Activated naive CD8-positive, alpha-beta T cell (primary cell): ENCODE measurements at regions not wholly inside any gene's neighbourhood (a gene's known extent, or its start where the extent isn't known, plus 50 kb on each side); places are given as distances from the start of the nearest gene placed in this dataset.
"Not testable (repeated sequence)": the region's sequence is repeated elsewhere in the genome, so short reads cannot be mapped to it uniquely, and the experiment has no call there.

Experiments used
- H3K27ac Mint-ChIP-seq: one replicate; pipeline ENCODE4 v1.8.0; 2021; ENCODE audit warnings: mixed read lengths
- H3K27me3 Mint-ChIP-seq: one replicate; pipeline ENCODE4 v1.8.0; 2021; ENCODE audit warnings: mixed read lengths
- H3K36me3 Mint-ChIP-seq: one replicate; pipeline ENCODE4 v1.8.0; 2021; ENCODE audit warnings: mixed read lengths
- H3K4me1 Mint-ChIP-seq: one replicate; pipeline ENCODE4 v1.8.0; 2021; ENCODE audit warnings: low read depth, mixed read lengths
- H3K4me3 Mint-ChIP-seq: one replicate; pipeline ENCODE4 v1.8.0; 2021; ENCODE audit warnings: mild to moderate bottlenecking, mixed read lengths
- H3K9me3 Mint-ChIP-seq: one replicate; pipeline ENCODE4 v1.8.0; 2021; ENCODE audit warnings: low read depth, mixed read lengths

DNA sequence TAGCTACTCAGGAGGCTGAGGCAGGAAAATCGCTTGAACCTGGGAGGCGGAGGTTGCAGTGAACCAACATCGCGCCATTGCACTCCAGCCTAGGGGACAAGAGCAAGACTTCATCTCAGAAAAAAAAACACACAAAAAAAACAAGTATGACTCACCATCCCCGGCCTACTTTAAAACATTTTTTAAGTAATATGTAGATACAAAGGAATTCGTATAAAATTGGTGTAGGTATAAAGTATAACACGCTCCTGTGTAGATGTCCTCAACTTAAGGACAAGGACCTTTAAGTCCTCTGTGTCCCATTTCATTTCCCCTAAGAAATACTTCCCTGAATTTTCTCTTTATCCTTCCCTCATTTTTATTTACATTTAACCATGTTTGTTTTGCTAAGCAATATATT, 73.4 kb upstream of the PKN2 start:
- Mint-ChIP-seq H3K9me3 (no peaks in the 10 kb centered on the region), H3K4me3 (no peak overlapping the region), H3K4me1 (peaks cover 2% of the 10 kb centered on the region), H3K36me3 (no peaks in the 10 kb centered on the region), H3K27ac (no peak overlapping the region), H3K27me3 (peaks cover 1% of the 10 kb centered on the region)

DNA sequence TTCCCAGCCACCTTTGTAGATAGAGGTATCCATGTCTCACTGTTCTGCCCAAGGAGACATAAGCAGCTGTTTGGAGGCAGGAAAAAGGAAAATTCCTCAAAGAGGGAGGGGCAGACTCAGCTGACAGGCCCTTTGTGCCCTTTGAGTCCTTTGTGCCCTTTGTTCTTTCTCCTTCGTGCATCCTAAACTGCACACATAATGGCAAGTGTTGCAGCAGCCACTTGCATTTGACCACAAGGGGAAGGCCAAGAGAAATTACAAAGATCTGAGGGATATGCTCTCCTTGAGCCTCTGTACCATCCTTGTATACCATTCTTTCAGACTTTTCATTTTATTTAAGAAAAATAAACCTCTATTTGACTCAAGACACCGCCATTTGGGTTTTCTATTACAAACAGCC, 71.8 kb upstream of the PKN2 start:
- peaks cover 2% of the 10 kb centered on the region for H3K4me1 Mint-ChIP-seq
- H3K36me3 Mint-ChIP-seq = peaks cover 2% of the 10 kb centered on the region
- peaks cover 1% of the 10 kb centered on the region for H3K27me3 Mint-ChIP-seq
- H3K4me3 Mint-ChIP-seq = no peak overlapping the region
- no peak overlapping the region for H3K27ac Mint-ChIP-seq
- no peaks in the 10 kb centered on the region for H3K9me3 Mint-ChIP-seq

DNA sequence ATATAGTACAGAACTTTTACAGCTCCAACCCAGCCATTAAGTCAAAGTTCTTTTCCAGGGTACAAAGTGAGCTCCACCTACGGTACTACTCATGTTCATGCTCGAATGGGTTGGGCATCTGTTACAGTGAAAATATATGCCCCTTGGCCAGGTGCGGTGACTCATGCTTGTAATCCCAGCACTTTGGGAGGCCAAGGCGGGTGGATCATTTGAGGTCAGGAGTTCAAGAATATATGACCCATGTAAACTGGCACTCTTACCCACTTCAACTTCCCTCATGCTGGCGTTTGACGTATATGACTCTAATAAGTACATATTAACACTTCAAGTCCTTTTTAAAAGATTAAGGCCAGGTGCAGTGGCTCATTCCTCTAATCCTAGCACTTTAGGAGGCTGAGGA, 71.3 kb upstream of the PKN2 start:
- H3K36me3 Mint-ChIP-seq = peaks cover 5% of the 10 kb centered on the region
- H3K9me3 Mint-ChIP-seq = peaks cover 2% of the 10 kb centered on the region
- peaks cover 1% of the 10 kb centered on the region for H3K27me3 Mint-ChIP-seq
- no peak overlapping the region for H3K4me3 Mint-ChIP-seq
- H3K4me1 Mint-ChIP-seq = peaks cover 2% of the 10 kb centered on the region
- H3K27ac Mint-ChIP-seq = no peak overlapping the region

GRCh38 chr1:88618331-88618730, 65.7 kb upstream of the PKN2 start:
- H3K4me1 Mint-ChIP-seq = no peaks in the 10 kb centered on the region
- no peak overlapping the region for H3K4me3 Mint-ChIP-seq
- peaks cover 6% of the 10 kb centered on the region for H3K27me3 Mint-ChIP-seq
- H3K9me3 Mint-ChIP-seq = peaks cover 27% of the 10 kb centered on the region
- no peak overlapping the region for H3K27ac Mint-ChIP-seq
- peaks cover 15% of the 10 kb centered on the region for H3K36me3 Mint-ChIP-seq

DNA sequence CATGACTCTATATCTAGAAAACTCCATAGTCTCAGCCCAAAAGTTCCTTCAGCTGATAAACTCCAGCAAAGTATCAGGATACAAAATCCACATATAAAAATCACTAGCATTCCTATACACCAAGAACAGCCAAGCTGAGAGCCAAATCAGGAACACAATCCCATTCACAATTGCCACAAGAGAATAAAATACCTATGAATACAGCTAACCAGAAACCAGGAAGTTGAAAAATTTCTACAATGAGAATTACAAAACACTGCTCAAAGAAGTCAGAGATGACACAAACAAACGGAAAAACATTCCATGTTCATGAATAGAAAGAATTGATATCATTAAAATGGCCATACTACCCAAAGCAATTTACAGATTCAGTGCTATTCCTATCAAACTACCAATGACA, 61.0 kb upstream of the PKN2 start:
- H3K27me3 Mint-ChIP-seq, H3K27ac Mint-ChIP-seq, H3K4me1 Mint-ChIP-seq, H3K4me3 Mint-ChIP-seq, H3K36me3 Mint-ChIP-seq: not testable (repeated sequence)
- H3K9me3 Mint-ChIP-seq = peaks cover 22% of the 10 kb centered on the region
